Activated CD8-positive, alpha-beta memory T cell treated with anti-CD3 and anti-CD28 coated beads, Interleukin-2, amount 50 U/mL, for 24 hours (primary cell): ENCODE measurements at regions not wholly inside any gene's neighbourhood (a gene's known extent, or its start where the extent isn't known, plus 50 kb on each side); places are given as distances from the start of the nearest gene placed in this dataset.
"Not testable (repeated sequence)": the region's sequence is repeated elsewhere in the genome, so short reads cannot be mapped to it uniquely, and the experiment has no call there.

Experiments used
- DNase-seq: peaks from one replicate; pipeline ENCODE4 v3.0.0-alpha.2; 2020; ENCODE audit errors: extremely low read depth

DNA sequence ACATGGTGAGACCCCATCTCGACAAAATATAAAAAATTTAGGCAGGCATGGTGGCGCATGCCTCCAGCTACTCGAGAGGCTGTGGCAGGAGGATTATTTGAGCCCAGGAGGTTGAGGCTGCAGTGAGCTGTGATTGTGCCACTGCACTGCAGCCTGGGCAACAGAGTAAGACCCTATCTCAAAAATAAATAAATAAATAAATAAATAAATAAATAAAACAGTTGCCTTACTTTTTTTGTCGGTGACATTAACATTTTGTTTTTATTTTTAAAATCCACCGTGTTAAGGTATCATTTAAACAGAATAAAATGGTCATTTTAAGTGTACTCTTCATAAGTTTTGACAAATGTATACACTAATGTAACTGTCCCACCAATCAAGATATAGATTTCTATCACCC is 57.0 kb downstream of the RASL11A start:
- no peak for DNase-seq

- no peak for DNase-seq
These were observed 58.6 kb downstream of the RASL11A start for GRCh38 chr13:27329210-27329609.

DNA sequence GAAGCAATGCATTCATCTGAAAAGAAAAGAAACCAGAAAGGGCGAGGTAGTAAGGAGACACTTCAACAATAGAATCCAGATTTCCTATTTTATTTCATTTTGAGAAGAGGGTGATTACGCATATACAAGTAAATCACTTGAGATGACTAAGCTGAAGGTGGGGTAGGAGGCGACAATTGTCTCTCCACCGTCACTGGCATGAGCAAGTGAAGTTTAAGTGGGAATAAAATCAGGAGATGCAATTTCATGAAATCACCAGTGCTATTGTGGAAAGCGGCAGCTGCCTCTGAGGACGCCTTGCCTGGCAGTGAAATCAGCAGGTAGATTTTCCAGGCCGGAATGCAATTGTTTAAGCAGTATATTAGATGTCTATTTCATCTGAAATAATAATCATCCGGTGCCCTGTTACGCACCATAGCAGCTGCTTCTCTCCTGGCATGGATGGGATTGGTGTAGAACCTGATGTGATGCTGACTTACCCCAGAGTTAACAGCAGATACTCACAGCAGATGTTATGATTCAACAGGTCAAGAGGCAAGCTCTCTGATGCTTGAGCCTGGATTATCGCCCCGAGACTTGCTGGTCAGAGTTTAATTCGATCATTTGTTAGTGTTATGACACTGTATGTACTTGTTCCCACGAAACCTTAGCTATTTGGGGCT is 64.3 kb downstream of the RASL11A start:
- no peak for DNase-seq

DNA sequence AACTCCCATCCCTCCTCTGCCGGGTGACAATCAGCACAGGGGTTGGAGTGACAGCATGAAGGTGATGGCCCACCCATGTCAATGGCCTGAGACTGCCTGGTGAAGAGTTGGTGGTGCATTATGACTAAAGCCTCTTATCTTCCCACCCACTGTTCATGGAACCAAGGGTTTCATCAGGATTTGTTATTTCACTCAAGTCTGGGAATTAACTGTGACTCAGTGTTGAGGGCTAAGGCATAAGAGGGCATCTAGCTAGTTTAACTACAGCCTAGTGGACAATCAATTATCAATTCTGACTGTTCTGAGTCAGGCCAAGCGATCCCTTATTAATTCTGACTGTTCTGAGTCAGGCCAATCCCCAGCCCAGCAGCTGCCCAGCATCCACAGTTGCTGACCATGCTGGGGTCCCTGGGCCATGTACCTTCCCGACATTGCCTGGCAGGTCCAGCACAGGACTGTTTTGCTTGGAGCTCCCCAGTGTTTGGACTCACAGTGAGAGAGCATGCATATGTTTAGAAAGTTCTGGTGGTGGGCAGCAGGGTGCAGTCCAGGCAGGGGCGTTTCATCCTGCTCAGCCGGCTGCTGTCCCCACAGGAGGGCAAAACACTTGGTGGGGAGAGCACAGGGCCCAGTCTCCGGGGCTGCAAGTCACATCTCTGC is 65.5 kb downstream of the RASL11A start:
- DNase-seq = no peak

- no peak for DNase-seq
These were observed 67.6 kb downstream of the RASL11A start for GRCh38 chr13:27338207-27338606.

GRCh38 chr13:27338816-27339215 is 68.2 kb downstream of the RASL11A start:
- DNase-seq = no peak

DNA sequence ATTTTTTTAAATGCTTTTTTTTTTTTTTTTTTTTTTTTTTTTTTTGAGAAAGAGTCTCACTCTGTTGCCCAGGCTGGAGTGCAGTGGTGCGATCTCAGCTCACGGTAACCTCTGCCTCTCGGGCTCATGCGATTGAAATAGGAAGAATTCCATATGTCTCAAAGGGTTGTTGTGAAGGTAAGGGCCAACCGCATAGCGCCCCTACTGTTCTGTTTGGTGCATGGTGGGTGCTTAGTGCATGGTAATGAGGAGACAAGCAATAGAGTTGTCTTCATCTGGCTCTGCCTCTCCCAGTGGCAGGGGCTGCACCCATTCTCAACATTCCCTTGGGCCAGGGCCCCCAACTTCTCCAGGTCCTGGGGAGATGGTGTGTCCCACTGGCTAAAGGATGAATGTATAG is 68.7 kb downstream of the RASL11A start:
- no peak for DNase-seq

- no peak for DNase-seq
These were observed 71.0 kb downstream of the RASL11A start for GRCh38 chr13:27341616-27342015.

- DNase-seq = no peak
These were observed 76.7 kb downstream of the RASL11A start for GRCh38 chr13:27347211-27347772.

- DNase-seq = no peak
These were observed 76.0 kb upstream of the GTF3A start for GRCh38 chr13:27348461-27348860.

DNA sequence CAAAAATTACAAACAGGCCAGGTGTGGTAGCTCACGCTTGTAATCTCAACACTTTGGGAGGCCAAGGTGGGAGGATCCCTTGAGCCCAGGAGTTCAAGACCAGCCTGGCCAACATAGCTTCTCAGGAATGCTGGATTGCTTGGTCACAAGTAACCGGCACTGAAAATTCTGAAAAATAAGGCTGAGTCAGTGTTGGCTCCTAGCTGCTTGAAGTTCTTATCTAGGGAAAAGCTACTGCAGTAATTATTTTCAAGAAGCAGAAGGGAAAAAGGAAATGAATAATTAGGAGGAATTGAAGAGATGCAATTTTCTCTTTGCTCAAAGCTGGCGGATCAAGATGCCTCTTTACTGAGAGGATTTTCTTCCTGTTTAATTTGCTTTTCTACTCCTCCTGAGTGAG is 75.0 kb upstream of the GTF3A start:
- DNase-seq = no peak

- DNase-seq = not testable (repeated sequence)
These were observed 73.6 kb upstream of the GTF3A start for GRCh38 chr13:27350825-27351224.

DNA sequence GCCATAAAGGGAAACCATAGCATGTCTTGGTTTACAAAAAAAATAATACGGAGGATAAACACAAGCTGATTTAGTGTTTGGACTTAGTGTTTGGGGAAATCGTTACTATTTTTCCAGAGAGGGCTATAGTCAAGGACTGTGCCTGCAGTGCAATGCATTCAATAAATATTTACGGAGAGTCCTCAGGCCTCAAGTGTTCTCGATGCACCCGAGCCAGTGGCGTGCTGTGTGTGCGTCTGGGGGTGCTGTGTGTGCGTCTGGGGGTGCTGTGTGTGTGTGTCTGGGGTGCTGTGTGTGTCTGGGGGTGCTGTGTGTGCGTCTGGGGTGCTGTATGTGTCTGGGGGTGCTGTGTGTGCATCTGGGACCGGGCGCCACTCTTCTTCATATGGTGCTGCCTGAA is 71.7 kb upstream of the GTF3A start:
- DNase-seq = no peak

DNA sequence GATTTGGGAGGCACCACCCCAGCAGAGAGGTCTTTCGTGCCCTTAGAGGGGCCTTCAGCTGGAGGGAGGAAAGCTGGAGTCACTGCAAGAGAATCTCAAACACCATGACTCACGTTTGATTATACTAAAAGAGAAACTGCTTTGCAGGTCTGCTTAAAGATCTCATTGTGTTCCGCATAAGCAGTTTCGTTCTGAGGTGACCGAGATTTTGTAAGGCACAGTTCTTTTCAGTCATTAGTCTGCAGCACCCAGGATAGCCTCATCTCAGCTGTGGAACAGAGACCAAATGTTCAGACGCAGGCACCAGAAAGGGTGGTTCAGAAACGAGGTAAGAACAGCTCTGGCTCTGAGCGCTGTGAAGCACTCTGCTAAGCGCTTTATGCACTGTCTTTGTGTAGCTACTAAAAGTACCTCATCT is 71.2 kb upstream of the GTF3A start:
- DNase-seq = peak; percentile 19

DNA sequence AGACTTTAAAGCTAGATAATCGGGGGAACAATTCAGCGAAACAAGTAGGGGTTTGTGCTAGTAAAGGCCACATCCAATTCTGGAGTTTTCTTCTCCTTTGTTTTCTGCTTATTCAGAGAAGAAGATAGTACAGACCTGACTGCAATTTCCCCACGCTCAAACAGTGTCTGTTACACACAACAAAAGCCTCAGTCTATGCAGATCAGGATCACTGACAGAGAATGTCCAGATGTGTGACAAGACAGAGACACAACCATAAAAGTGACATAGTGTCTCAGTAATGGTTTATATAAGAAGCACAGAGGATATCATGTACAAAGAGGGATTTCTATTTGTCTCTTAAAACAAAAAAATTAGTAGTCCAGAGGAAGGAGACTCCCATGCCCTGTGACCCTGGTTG is 70.7 kb upstream of the GTF3A start:
- no peak for DNase-seq

DNA sequence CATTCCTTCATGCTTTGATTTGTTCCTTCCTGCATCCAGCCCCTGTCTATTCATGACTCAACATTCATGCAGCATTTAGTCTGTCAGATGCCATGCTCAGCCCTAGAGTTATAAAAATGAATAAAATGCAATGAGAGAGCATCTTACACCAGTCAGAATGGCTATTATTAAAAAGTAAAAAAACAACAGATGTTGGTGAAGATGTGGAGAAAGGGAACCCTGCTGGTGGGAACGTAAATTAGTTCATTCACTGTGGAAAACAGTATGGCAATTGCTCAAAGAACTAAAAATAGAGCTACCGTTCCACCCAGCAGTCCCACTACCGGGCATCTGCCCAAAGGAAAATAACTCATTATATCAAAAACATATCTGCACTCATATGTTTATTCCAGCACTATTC is 70.0 kb upstream of the GTF3A start:
- no peak for DNase-seq

DNA sequence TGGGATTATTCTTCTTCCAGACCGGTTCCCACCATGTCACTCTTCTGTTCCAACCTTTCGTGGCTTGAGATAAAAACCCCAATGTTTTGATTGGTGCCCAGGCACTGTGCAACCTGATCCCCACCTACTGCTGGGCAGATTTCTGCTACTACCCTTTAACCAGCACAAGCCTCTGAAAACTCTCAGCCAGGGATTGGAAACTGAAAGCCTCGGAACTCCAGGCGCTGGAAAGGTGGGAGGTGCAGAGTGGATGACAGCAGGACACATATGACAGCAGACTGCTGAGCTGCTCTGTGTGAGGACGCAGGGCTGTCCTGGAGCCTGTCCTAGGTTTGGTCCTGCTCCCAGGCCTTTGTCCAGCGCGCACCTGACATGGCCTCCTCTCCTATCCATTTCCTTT is 68.5 kb upstream of the GTF3A start:
- no peak for DNase-seq

- no peak for DNase-seq
These were observed 66.0 kb upstream of the GTF3A start for GRCh38 chr13:27358420-27358819.

DNA sequence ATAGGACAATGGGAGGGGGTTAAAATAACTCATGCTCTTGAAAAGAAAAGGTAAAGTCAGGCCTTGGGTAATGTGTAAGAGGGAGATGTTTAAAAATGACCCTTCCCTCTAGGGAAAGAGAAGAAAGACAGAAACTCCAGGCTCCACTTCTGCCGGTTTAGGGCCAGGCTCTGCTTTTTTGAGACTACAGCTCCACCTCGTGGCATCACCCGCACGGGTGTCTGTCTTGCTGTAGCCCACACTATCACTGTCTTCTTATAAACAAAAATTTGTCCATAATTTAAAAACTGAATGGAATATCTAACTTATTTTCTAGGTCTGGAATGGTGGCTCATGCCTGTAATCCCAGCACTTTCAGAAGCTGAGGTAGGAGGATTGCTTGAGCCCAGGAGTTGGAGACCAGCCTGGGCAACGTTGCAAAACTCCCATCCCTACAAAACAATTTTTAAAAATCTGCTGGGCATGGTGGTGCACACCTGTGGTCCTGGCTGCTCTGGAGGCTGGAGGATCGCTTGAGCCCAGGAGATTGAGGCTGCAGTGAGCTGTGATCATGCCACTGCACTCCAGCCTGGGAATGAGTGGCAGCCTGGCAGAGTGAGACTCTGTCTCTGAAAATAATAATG is 65.1 kb upstream of the GTF3A start:
- DNase-seq = peak; percentile 31

DNA sequence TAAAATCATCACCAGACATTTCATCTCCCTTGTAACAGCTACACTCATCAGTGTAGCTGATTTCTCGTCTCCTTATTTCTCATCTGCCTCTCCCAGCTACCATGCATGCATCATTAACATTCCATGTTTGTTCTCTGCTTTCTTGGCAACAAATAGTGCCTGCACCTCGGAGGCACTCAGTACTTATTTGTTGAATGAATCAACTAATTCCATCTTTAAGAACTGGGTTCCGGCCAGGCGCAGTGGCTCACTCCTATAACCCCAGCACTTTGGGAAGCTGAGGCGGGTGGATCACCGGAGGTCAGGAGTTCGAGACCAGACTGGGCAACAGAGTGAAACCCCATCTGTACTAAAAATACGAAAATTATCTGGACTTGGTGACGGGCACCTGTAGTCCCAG is 63.9 kb upstream of the GTF3A start:
- no peak for DNase-seq

DNA sequence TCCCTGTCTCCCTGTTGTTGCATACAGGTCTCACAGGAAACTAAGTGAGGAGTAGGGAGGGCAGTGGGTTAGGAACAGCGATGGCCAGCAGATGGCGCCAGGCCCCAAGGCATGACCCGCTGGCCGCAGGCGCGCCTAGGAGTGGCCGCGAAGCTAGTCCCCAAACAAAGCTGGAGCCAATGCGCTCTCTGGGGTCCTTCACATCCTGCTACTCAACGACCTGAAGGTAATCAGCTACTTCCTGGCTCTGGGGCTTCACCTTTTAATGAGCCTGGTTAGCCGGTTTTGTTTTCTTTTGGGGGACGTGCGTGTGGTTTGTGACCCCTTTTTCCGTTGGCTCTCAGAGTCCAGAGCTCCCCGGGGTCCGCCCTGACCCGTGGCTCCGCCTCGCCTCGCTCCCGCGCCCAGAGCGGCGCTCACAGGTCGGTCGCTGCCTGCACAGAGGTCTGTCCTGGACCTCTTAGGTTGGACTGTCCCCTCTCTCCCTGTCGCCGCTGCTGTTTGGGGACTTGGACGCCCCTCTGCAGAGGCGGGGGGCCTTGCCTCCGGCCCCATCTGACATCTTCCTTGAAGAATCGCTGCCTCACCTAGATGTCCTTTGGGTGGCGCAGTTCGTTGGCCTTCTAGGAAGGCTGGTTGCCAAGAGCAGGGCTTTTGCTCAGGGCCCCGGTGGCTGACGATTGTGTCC is 62.2 kb upstream of the GTF3A start:
- peak; percentile 60 for DNase-seq

GRCh38 chr13:27363637-27364036 is 60.8 kb upstream of the GTF3A start:
- not testable (repeated sequence) for DNase-seq
